ENCODE measurements at regions not wholly inside any gene's neighbourhood (a gene's known extent, or its start where the extent isn't known, plus 50 kb on each side); places are given as distances from the start of the nearest gene placed in this dataset.
"Not testable (repeated sequence)": the region's sequence is repeated elsewhere in the genome, so short reads cannot be mapped to it uniquely, and the experiment has no call there.

GRCh38 chr22:36084717-36085116, 56.1 kb upstream of the RBFOX2 start:
- WGBS, 4 donors, result 72 to 90% (median 80%) methylated on average over 4 to 5 of the region's 5 CpGs

DNA sequence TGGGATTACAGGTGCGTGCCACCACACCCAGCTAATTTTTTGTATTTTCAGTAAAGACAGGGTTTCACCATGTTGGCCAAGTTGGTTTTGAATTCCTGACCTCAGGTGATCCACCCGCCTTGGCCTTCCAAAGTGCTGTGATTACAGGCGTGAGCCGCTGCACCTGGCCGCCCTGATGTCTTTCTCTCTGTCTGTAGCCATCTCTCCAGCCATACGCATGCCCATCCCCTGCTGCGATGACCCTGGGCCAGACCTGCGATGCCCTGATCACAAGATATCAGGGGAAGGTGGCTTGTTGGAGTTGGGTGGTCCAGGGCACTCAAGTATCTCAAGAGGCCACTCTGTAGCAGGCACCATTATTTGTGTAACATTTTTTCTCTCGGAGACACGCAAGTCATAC, 54.4 kb upstream of the RBFOX2 start:
- H3K36me3 ChIP-seq (replicated peaks in 1 of 2), result no peaks in the 10 kb centered on the region
- no peak overlapping the region for H3K27ac ChIP-seq
- H3K9me3 ChIP-seq (replicated peaks in 1 of 3), result no peaks in the 10 kb centered on the region
- no peaks in the 10 kb centered on the region for H3K4me1 ChIP-seq (replicated peaks in 1 of 2)
- no peaks in the 10 kb centered on the region for H3K27me3 ChIP-seq
- 83 to 96% (median 89%) methylated on average over 10 of the region's 10 CpGs for WGBS, 4 donors
- no peak overlapping the region for H3K4me3 ChIP-seq
- no peak for TF ChIP-seq CTCF (IDR thresholded peaks at IDR 0.05)
- TF ChIP-seq POLR2A (IDR thresholded peaks at IDR 0.05), result no peak
- intact Hi-C loops (cut with DNase I), result no loop called here
- no peak for DNase-seq

More at GRCh38 chr22:36084717-36085116, 56.1 kb upstream of the RBFOX2 start:
- Histone ChIP-seq H3K4me3 (no peak overlapping the region), H3K4me1 (replicated peaks in 1 of 2) (no peaks in the 10 kb centered on the region), H3K27ac (no peak overlapping the region), H3K36me3 (replicated peaks in 1 of 2) (no peaks in the 10 kb centered on the region), H3K27me3 (no peaks in the 10 kb centered on the region), H3K9me3 (replicated peaks in 1 of 3) (no peaks in the 10 kb centered on the region)
- DNase-seq, result no peak
- intact Hi-C loops (cut with DNase I), result no loop called here
- TF ChIP-seq CTCF (IDR thresholded peaks at IDR 0.05) (no peak), POLR2A (IDR thresholded peaks at IDR 0.05) (no peak)

DNA sequence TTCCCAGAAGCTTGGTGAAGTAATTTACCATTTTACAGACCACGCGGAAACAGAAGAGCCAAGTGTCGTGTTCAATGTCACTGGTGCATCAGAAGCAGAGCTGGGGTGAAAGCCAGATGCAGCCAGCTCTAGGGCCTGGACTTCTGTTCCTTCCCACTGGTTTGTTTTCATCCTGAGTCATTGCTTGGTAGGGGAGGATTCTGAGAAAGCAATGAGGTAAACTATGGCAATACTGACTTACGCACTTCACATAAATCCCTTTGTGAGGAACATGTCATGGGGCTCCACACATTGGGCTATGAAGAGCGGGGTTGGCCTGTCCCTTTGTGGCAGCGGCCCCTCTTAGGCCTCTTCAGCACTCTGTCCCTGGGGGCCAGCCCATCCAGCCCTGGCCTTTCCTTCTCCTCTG, 52.4 kb upstream of the RBFOX2 start:
- peak overlapping the region in 2 of 5 donors; percentile 65 to 80 for H3K27ac ChIP-seq
- 62 to 82% (median 75%) methylated on average over 6 of the region's 6 CpGs for WGBS, 4 donors
- no peak for TF ChIP-seq CTCF (IDR thresholded peaks at IDR 0.05)
- TF ChIP-seq POLR2A (IDR thresholded peaks at IDR 0.05), result no peak
- intact Hi-C loops (cut with DNase I), result no loop called here
- H3K27me3 ChIP-seq, result no peaks in the 10 kb centered on the region
- H3K9me3 ChIP-seq (replicated peaks in 1 of 3), result no peaks in the 10 kb centered on the region
- H3K4me1 ChIP-seq (replicated peaks in 1 of 2), result no peaks in the 10 kb centered on the region
- H3K4me3 ChIP-seq, result no peak overlapping the region
- peak; percentile 26 to 78 (median 62) for DNase-seq
- no peaks in the 10 kb centered on the region for H3K36me3 ChIP-seq (replicated peaks in 1 of 2)

GRCh38 chr22:36080281-36080680, 51.7 kb upstream of the RBFOX2 start:
- H3K4me1 ChIP-seq (replicated peaks in 1 of 2); H3K36me3 ChIP-seq (replicated peaks in 1 of 2); H3K4me3 ChIP-seq; H3K9me3 ChIP-seq (replicated peaks in 1 of 3); DNase-seq; H3K27me3 ChIP-seq; intact Hi-C loops (cut with DNase I): not testable (repeated sequence)
- H3K27ac ChIP-seq, result peak overlapping the region in 1 of 5 donors; percentile 80

GRCh38 chr22:36079041-36079440, 50.4 kb upstream of the RBFOX2 start:
- WGBS, 4 donors, result 85 to 100% (median 91%) methylated on average over 2 of the region's 2 CpGs
- H3K4me3 ChIP-seq, result no peak overlapping the region
- H3K4me1 ChIP-seq (replicated peaks in 1 of 2), result no peaks in the 10 kb centered on the region
- TF ChIP-seq CTCF (IDR thresholded peaks at IDR 0.05) (no peak), POLR2A (IDR thresholded peaks at IDR 0.05) (no peak)
- no peaks in the 10 kb centered on the region for H3K27me3 ChIP-seq
- H3K36me3 ChIP-seq (replicated peaks in 1 of 2), result no peaks in the 10 kb centered on the region
- no peak for DNase-seq
- H3K9me3 ChIP-seq (replicated peaks in 1 of 3), result no peaks in the 10 kb centered on the region
- intact Hi-C loops (cut with DNase I), result no loop called here
- no peak overlapping the region for H3K27ac ChIP-seq
